CD4-positive, alpha-beta T cell (primary cell): ENCODE measurements at regions not wholly inside any gene's neighbourhood (a gene's known extent, or its start where the extent isn't known, plus 50 kb on each side); places are given as distances from the start of the nearest gene placed in this dataset.

Source experiments
- ATAC-seq: fragments of 200-7000 bp; cut with Tn5 transposase; one replicate; pipeline ENCODE4 v1.10.0; 2022; ENCODE audit warnings: mild to moderate bottlenecking; ENCODE audit not compliant: poor library complexity
- CTCF ChIA-PET: fragments of 350-600 bp; sonication (Branson Sonifier 250); formaldehyde crosslinking; loops from one replicate; lab custom pipeline; 2021; ENCODE audit warnings: antibody characterized with exemption, inconsistent platforms; lab: Charles Lee
- POLR2A ChIA-PET: fragments of 350-600 bp; sonication (Branson Sonifier 250); formaldehyde crosslinking; loops from one replicate; lab custom pipeline; 2021; ENCODE audit warnings: antibody characterized with exemption, inconsistent platforms; lab: Charles Lee
- DNase-seq, 14 experiments: peaks; one replicate each; pipeline ENCODE4 v3.0.0-alpha.2; 2013 to 2020; ENCODE audit warnings: mixed read lengths in 2 of 14
- H3K27ac ChIP-seq, 2 donors: one replicate each; pipeline versions ENCODE4 v1.5.1 to v1.7.0; 2013; ENCODE audit warnings: low read length in 2 of 2, low read depth in 1 of 2, mild to moderate bottlenecking in 1 of 2
- H3K27me3 ChIP-seq, 2 experiments: 1 replicate in 1 of 2; 2 replicates in 1 of 2; pipeline versions ENCODE4 v1.6.1 to v1.7.0; 2013; ENCODE audit warnings: low read length in 2 of 2, control low read depth in 1 of 2, mild to moderate bottlenecking in 1 of 2, moderate library complexity in 1 of 2; ENCODE audit not compliant: insufficient read depth in 2 of 2, control insufficient read depth in 1 of 2
- H3K36me3 ChIP-seq: one replicate; pipeline ENCODE4 v1.6.1; 2013; ENCODE audit warnings: low read length, control low read depth; ENCODE audit not compliant: insufficient read depth
- H3K4me1 ChIP-seq: one replicate; pipeline ENCODE4 v1.6.1; 2013; ENCODE audit warnings: low read length, control low read depth; ENCODE audit not compliant: insufficient read depth
- H3K4me3 ChIP-seq: one replicate; pipeline ENCODE4 v1.5.1; 2013; ENCODE audit warnings: mild to moderate bottlenecking, low read length, moderate library complexity
- H3K9me3 ChIP-seq, 2 experiments: 1 replicate in 1 of 2; 2 replicates in 1 of 2; pipeline versions ENCODE4 v1.6.1 to v1.7.0; 2013; ENCODE audit warnings: low read length in 2 of 2, mild to moderate bottlenecking in 2 of 2, control low read depth in 1 of 2, moderate library complexity in 1 of 2; ENCODE audit not compliant: control insufficient read depth in 1 of 2, insufficient read depth in 1 of 2
- H3K27ac Mint-ChIP-seq: one replicate; pipeline ENCODE4 v1.8.0; 2020; ENCODE audit warnings: mixed read lengths
- H3K27me3 Mint-ChIP-seq: one replicate; pipeline ENCODE4 v1.8.0; 2021; ENCODE audit warnings: mixed read lengths
- H3K36me3 Mint-ChIP-seq: one replicate; pipeline ENCODE4 v1.8.0; 2021; ENCODE audit warnings: low read depth, mixed read lengths
- H3K4me1 Mint-ChIP-seq: one replicate; pipeline ENCODE4 v1.8.0; 2021; ENCODE audit warnings: low read depth, mixed read lengths
- H3K4me3 Mint-ChIP-seq: one replicate; pipeline ENCODE4 v1.8.0; 2020; ENCODE audit warnings: mild to moderate bottlenecking, mixed read lengths
- H3K9me3 Mint-ChIP-seq: one replicate; pipeline ENCODE4 v1.8.0; 2020; ENCODE audit warnings: mixed read lengths
- intact Hi-C, 2 experiments: fragments of 100-400 bp; cut with DNase I in 1 of 2; cut with micrococcal nuclease in 1 of 2; formaldehyde crosslinking; loops; one replicate each; pipeline versions ENCODE4 v1.15.1 to v1.9.0; 2023 to 2025; cut with DNase I, micrococcal nuclease
- TF ChIP-seq, protein P1 (sequence below): fragments of 200-600 bp; IDR thresholded peaks from one replicate; pipeline ENCODE4 v1.8.0; 2022; ENCODE audit warnings: antibody characterized with exemption, mild to moderate bottlenecking

GRCh38 chr6:146889303-146889702, 290.5 kb downstream of the ADGB start:
- intact Hi-C loops, result no loop called here
- H3K9me3 Mint-ChIP-seq, result no peaks in the 10 kb centered on the region
- Histone ChIP-seq H3K9me3 (no peaks in the 10 kb centered on the region), H3K4me1 (no peaks in the 10 kb centered on the region), H3K36me3 (no peaks in the 10 kb centered on the region), H3K27ac (no peak overlapping the region), H3K27me3 (no peaks in the 10 kb centered on the region), H3K4me3 (no peak overlapping the region)
- H3K36me3 Mint-ChIP-seq, result no peaks in the 10 kb centered on the region
- ATAC-seq, result no peak
- DNase-seq, result no peak
- TF ChIP-seq, protein P1, sequence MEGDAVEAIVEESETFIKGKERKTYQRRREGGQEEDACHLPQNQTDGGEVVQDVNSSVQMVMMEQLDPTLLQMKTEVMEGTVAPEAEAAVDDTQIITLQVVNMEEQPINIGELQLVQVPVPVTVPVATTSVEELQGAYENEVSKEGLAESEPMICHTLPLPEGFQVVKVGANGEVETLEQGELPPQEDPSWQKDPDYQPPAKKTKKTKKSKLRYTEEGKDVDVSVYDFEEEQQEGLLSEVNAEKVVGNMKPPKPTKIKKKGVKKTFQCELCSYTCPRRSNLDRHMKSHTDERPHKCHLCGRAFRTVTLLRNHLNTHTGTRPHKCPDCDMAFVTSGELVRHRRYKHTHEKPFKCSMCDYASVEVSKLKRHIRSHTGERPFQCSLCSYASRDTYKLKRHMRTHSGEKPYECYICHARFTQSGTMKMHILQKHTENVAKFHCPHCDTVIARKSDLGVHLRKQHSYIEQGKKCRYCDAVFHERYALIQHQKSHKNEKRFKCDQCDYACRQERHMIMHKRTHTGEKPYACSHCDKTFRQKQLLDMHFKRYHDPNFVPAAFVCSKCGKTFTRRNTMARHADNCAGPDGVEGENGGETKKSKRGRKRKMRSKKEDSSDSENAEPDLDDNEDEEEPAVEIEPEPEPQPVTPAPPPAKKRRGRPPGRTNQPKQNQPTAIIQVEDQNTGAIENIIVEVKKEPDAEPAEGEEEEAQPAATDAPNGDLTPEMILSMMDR, result no peak
- no peaks in the 10 kb centered on the region for H3K4me1 Mint-ChIP-seq
- POLR2A ChIA-PET, result no interaction called here
- H3K4me3 Mint-ChIP-seq, result no peak overlapping the region
- H3K27ac Mint-ChIP-seq, result no peak overlapping the region
- CTCF ChIA-PET, result no interaction called here
- no peaks in the 10 kb centered on the region for H3K27me3 Mint-ChIP-seq

DNA sequence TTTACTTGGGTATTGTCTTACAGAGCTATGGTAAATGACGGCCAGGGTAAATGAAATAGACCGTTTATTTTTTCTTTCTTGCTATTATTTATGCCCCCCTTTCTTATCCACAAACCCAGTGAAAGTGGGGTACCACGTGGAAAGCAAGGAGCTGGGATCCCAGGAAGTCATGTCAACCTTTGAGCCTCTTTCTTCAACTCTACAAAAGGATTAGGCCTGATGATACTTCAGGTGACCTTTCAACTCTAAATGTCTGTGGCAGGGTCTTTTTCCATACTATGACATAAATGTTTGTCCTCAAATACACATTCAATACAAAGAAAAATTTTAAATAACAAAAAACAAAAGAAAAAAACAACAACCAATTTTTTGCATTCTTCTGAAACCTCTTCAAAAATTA, 291.4 kb downstream of the ADGB start:
- Histone ChIP-seq H3K36me3 (no peaks in the 10 kb centered on the region), H3K27ac (no peak overlapping the region), H3K9me3 (no peaks in the 10 kb centered on the region), H3K27me3 (no peaks in the 10 kb centered on the region), H3K4me1 (no peaks in the 10 kb centered on the region), H3K4me3 (no peak overlapping the region)
- no peaks in the 10 kb centered on the region for H3K9me3 Mint-ChIP-seq
- intact Hi-C loops, result no loop called here
- no peak for DNase-seq
- CTCF ChIA-PET, result no interaction called here
- ATAC-seq, result no peak
- no peaks in the 10 kb centered on the region for H3K36me3 Mint-ChIP-seq
- H3K4me1 Mint-ChIP-seq, result no peaks in the 10 kb centered on the region
- POLR2A ChIA-PET, result no interaction called here
- no peak overlapping the region for H3K27ac Mint-ChIP-seq
- TF ChIP-seq, protein P1, result no peak
- no peak overlapping the region for H3K4me3 Mint-ChIP-seq
- no peaks in the 10 kb centered on the region for H3K27me3 Mint-ChIP-seq

GRCh38 chr6:146890644-146891434, 292.1 kb downstream of the ADGB start:
- ATAC-seq (no peak), DNase-seq (no peak)
- Histone ChIP-seq H3K9me3 (no peaks in the 10 kb centered on the region), H3K4me3 (no peak overlapping the region), H3K4me1 (no peaks in the 10 kb centered on the region), H3K27me3 (no peaks in the 10 kb centered on the region), H3K36me3 (no peaks in the 10 kb centered on the region), H3K27ac (no peak overlapping the region)
- Mint-ChIP-seq H3K9me3 (no peaks in the 10 kb centered on the region), H3K36me3 (no peaks in the 10 kb centered on the region), H3K4me1 (no peaks in the 10 kb centered on the region), H3K27me3 (no peaks in the 10 kb centered on the region), H3K27ac (no peak overlapping the region), H3K4me3 (no peak overlapping the region)
- ChIA-PET CTCF (no interaction called here), POLR2A (no interaction called here)
- TF ChIP-seq, protein P1, result no peak
- intact Hi-C loops, result no loop called here
